ENCODE measurements at regions not wholly inside any gene's neighbourhood (a gene's known extent, or its start where the extent isn't known, plus 50 kb on each side); places are given as distances from the start of the nearest gene placed in this dataset.

- TF ChIP-seq CTCF (IDR thresholded peaks at IDR 0.05) (no peak), POLR2A (IDR thresholded peaks at IDR 0.05) (no peak)
Measured at GRCh38 chrX:124203311-124203710, 129.1 kb upstream of the TEX13D start.

Data from right lobe of liver (tissue), 4 donors.